ENCODE measurements at regions not wholly inside any gene's neighbourhood (a gene's known extent, or its start where the extent isn't known, plus 50 kb on each side); places are given as distances from the start of the nearest gene placed in this dataset.
"Not testable (repeated sequence)": the region's sequence is repeated elsewhere in the genome, so short reads cannot be mapped to it uniquely, and the experiment has no call there.

GRCh38 chr4:12439633-12440305 lies 1011.1 kb upstream of the HS3ST1 start:
- DNase-seq, result no peak

- not testable (repeated sequence) for DNase-seq
Observed at GRCh38 chr4:12431259-12431658, 1002.6 kb upstream of the HS3ST1 start.

- no peak for DNase-seq
Observed at GRCh38 chr4:12421364-12421763, 992.7 kb upstream of the HS3ST1 start.

GRCh38 chr4:12416755-12417154 lies 988.1 kb upstream of the HS3ST1 start:
- no peak for DNase-seq

- no peak for DNase-seq
Observed at GRCh38 chr4:12414181-12414812, 985.6 kb upstream of the HS3ST1 start.

- DNase-seq, result no peak
Observed at GRCh38 chr4:12411072-12411471, 982.4 kb upstream of the HS3ST1 start.

- DNase-seq, result no peak
Observed at GRCh38 chr4:12409507-12410190, 981.0 kb upstream of the HS3ST1 start.

GRCh38 chr4:12408364-12408763 lies 979.7 kb upstream of the HS3ST1 start:
- no peak for DNase-seq

GRCh38 chr4:12403175-12403574 lies 974.5 kb upstream of the HS3ST1 start:
- DNase-seq, result no peak

- no peak for DNase-seq
Observed at GRCh38 chr4:12399781-12400180, 971.1 kb upstream of the HS3ST1 start.

GRCh38 chr4:12393631-12394262 lies 965.1 kb upstream of the HS3ST1 start:
- DNase-seq, result no peak

GRCh38 chr4:12389604-12390003 lies 960.9 kb upstream of the HS3ST1 start:
- DNase-seq, result no peak

- DNase-seq, result no peak
Observed at GRCh38 chr4:12382567-12382966, 953.9 kb upstream of the HS3ST1 start.

GRCh38 chr4:12379191-12379590 lies 950.5 kb upstream of the HS3ST1 start:
- no peak for DNase-seq

GRCh38 chr4:12375805-12376204 lies 947.1 kb upstream of the HS3ST1 start:
- DNase-seq, result no peak

GRCh38 chr4:12365869-12366268 lies 937.2 kb upstream of the HS3ST1 start:
- not testable (repeated sequence) for DNase-seq

- no peak for DNase-seq
Observed at GRCh38 chr4:12360391-12360790, 931.7 kb upstream of the HS3ST1 start.

GRCh38 chr4:12359420-12359819 lies 930.7 kb upstream of the HS3ST1 start:
- no peak for DNase-seq

- not testable (repeated sequence) for DNase-seq
Observed at GRCh38 chr4:12333083-12333482, 904.4 kb upstream of the HS3ST1 start.

- DNase-seq, result no peak
Observed at GRCh38 chr4:12324965-12325364, 896.3 kb upstream of the HS3ST1 start.

- DNase-seq, result no peak
Observed at GRCh38 chr4:12319765-12320164, 891.1 kb upstream of the HS3ST1 start.

- no peak for DNase-seq
Observed at GRCh38 chr4:12304905-12305304, 876.2 kb upstream of the HS3ST1 start.

GRCh38 chr4:12296366-12296765 lies 867.7 kb upstream of the HS3ST1 start:
- DNase-seq, result no peak
